CD4-positive, alpha-beta memory T cell (primary cell): ENCODE measurements at regions not wholly inside any gene's neighbourhood (a gene's known extent, or its start where the extent isn't known, plus 50 kb on each side); places are given as distances from the start of the nearest gene placed in this dataset.
A peak's percentile ranks its signal among the peaks of the same experiment; 100 is the strongest.

ENCODE experiments used
- CTCF ChIA-PET: fragments of 350-600 bp; sonication (Branson Sonifier 250); formaldehyde crosslinking; loops from one replicate; lab custom pipeline; 2021; ENCODE audit warnings: inconsistent platforms; ENCODE audit not compliant: partially characterized antibody; lab: Charles Lee
- POLR2A ChIA-PET: fragments of 350-600 bp; sonication (Branson Sonifier 250); formaldehyde crosslinking; loops from one replicate; lab custom pipeline; 2021; ENCODE audit not compliant: partially characterized antibody; lab: Charles Lee
- DNase-seq, 5 donors: peaks; one replicate each; pipeline versions ENCODE4 v3.0.0 to v3.0.0-alpha.2; 2020 to 2022; ENCODE audit warnings: mixed read lengths in 1 of 5
- H3K27ac ChIP-seq: one replicate; pipeline ENCODE4 v1.7.0; 2013; ENCODE audit warnings: low read depth, low read length
- H3K27me3 ChIP-seq: 2 replicates; pipeline ENCODE4 v1.7.0; 2013; ENCODE audit warnings: mild to moderate bottlenecking, low read length, moderate library complexity; ENCODE audit not compliant: insufficient read depth
- H3K36me3 ChIP-seq: 2 replicates; pipeline ENCODE4 v1.7.0; 2013; ENCODE audit warnings: mild to moderate bottlenecking, low read length, moderate library complexity; ENCODE audit not compliant: insufficient read depth
- H3K4me1 ChIP-seq: 2 replicates; pipeline ENCODE4 v1.7.0; 2013; ENCODE audit warnings: mild to moderate bottlenecking, low read length, moderate library complexity; ENCODE audit not compliant: insufficient read depth
- H3K4me3 ChIP-seq, 2 donors: one replicate each; pipeline ENCODE4 v1.7.0; 2013; ENCODE audit warnings: low read length in 2 of 2, mild to moderate bottlenecking in 1 of 2
- H3K9me3 ChIP-seq, 2 donors: one replicate each; pipeline ENCODE4 v1.7.0; 2013; ENCODE audit warnings: low read length in 2 of 2, control low read depth in 1 of 2; ENCODE audit not compliant: control insufficient read depth in 1 of 2
- H3K27ac Mint-ChIP-seq, 7 donors: one replicate each; pipeline ENCODE4 v1.8.0; 2020 to 2021; ENCODE audit warnings: mixed read lengths in 7 of 7, mild to moderate bottlenecking in 6 of 7, inconsistent platforms in 3 of 7, moderate library complexity in 3 of 7
- H3K27me3 Mint-ChIP-seq, 2 donors: one replicate each; pipeline ENCODE4 v1.8.0; 2020 to 2021; ENCODE audit warnings: mixed read lengths in 2 of 2
- H3K36me3 Mint-ChIP-seq, 2 donors: one replicate each; pipeline ENCODE4 v1.8.0; 2020 to 2021; ENCODE audit warnings: mixed read lengths in 2 of 2, inconsistent platforms in 1 of 2, mild to moderate bottlenecking in 1 of 2
- H3K4me1 Mint-ChIP-seq, 4 donors: one replicate each; pipeline ENCODE4 v1.8.0; 2020 to 2021; ENCODE audit warnings: mixed read lengths in 4 of 4, mild to moderate bottlenecking in 1 of 4
- H3K4me3 Mint-ChIP-seq, 8 donors: one replicate each; pipeline ENCODE4 v1.8.0; 2020 to 2021; ENCODE audit warnings: mixed read lengths in 8 of 8, mild to moderate bottlenecking in 7 of 8, moderate library complexity in 6 of 8, inconsistent platforms in 3 of 8
- H3K9me3 Mint-ChIP-seq, 8 donors: one replicate each; pipeline ENCODE4 v1.8.0; 2020 to 2021; ENCODE audit warnings: mixed read lengths in 8 of 8, mild to moderate bottlenecking in 5 of 8, inconsistent platforms in 3 of 8, moderate library complexity in 1 of 8
- intact Hi-C: fragments of 100-400 bp; cut with micrococcal nuclease; formaldehyde crosslinking; loops from one replicate; pipeline ENCODE4 v1.15.1; 2023

GRCh38 chr2:217723981-217724380 is 278.8 kb downstream of the TNS1 start:
- Mint-ChIP-seq H3K4me3 (no peak overlapping the region), H3K27me3 (no peaks in the 10 kb centered on the region), H3K36me3 (no peaks in the 10 kb centered on the region), H3K27ac (no peak overlapping the region), H3K4me1 (no peaks in the 10 kb centered on the region), H3K9me3 (no peaks in the 10 kb centered on the region)
- no peak overlapping the region for H3K27ac ChIP-seq
- H3K4me3 ChIP-seq = no peak overlapping the region
- no peaks in the 10 kb centered on the region for H3K36me3 ChIP-seq
- H3K27me3 ChIP-seq = no peaks in the 10 kb centered on the region
- intact Hi-C loops = no loop called here
- H3K9me3 ChIP-seq = no peaks in the 10 kb centered on the region
- DNase-seq = no peak
- no peaks in the 10 kb centered on the region for H3K4me1 ChIP-seq
- ChIA-PET CTCF (interaction anchor here (1.0 to 2.4 kb wide), 3 partner anchors 11 to 63 kb away, joined by 3 to 29 read pairs (median 3); no protein-coding TSS in a partner anchor), POLR2A (no interaction called here)

GRCh38 chr2:217722883-217723472 is 279.8 kb downstream of the TNS1 start:
- Histone ChIP-seq H3K27ac (no peak overlapping the region), H3K9me3 (no peaks in the 10 kb centered on the region), H3K4me3 (no peak overlapping the region), H3K36me3 (no peaks in the 10 kb centered on the region), H3K27me3 (no peaks in the 10 kb centered on the region), H3K4me1 (no peaks in the 10 kb centered on the region)
- H3K36me3 Mint-ChIP-seq = no peaks in the 10 kb centered on the region
- no peak for DNase-seq
- H3K4me1 Mint-ChIP-seq = no peaks in the 10 kb centered on the region
- POLR2A ChIA-PET = no interaction called here
- H3K4me3 Mint-ChIP-seq = no peak overlapping the region
- no peaks in the 10 kb centered on the region for H3K9me3 Mint-ChIP-seq
- no peaks in the 10 kb centered on the region for H3K27me3 Mint-ChIP-seq
- intact Hi-C loops = no loop called here
- H3K27ac Mint-ChIP-seq = no peak overlapping the region
- CTCF ChIA-PET = interaction anchor here (1.0 to 2.4 kb wide), 3 partner anchors 10 to 64 kb away, joined by 3 to 29 read pairs (median 3); no protein-coding TSS in a partner anchor

DNA sequence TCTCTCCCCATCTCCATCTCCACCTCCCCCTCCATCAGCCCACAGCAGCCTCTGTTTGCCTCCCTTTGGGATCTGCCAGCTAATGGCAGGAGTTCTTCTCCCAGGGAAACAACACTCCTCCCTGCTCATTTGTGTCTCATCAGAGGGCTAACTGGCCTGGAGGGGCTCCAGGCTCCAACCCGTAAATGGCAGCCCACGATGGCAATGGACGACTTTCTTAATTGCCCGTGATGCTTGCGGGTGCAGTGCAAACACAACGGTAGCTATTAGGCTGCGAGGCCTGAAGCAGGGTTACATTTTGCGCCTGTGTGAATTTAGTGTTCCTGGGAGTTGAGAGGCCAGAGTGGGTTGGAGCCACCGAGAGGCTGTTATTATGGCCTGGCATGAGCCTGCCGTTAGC is 285.1 kb downstream of the TNS1 start:
- peak overlapping the region in 1 of 8 donors; percentile 22 for H3K4me3 Mint-ChIP-seq
- ChIA-PET POLR2A (no interaction called here), CTCF (no interaction called here)
- no peaks in the 10 kb centered on the region for H3K36me3 Mint-ChIP-seq
- H3K36me3 ChIP-seq = no peaks in the 10 kb centered on the region
- no peak overlapping the region for H3K27ac ChIP-seq
- H3K4me1 ChIP-seq = no peaks in the 10 kb centered on the region
- H3K27ac Mint-ChIP-seq = no peak overlapping the region
- H3K4me3 ChIP-seq = no peak overlapping the region
- H3K9me3 ChIP-seq = no peaks in the 10 kb centered on the region
- no peaks in the 10 kb centered on the region for H3K9me3 Mint-ChIP-seq
- H3K4me1 Mint-ChIP-seq = peaks cover 0 to 1% (median 0%) of the 10 kb centered on the region in 4 donors
- DNase-seq = no peak
- intact Hi-C loops = no loop called here
- no peaks in the 10 kb centered on the region for H3K27me3 Mint-ChIP-seq
- H3K27me3 ChIP-seq = no peaks in the 10 kb centered on the region

DNA sequence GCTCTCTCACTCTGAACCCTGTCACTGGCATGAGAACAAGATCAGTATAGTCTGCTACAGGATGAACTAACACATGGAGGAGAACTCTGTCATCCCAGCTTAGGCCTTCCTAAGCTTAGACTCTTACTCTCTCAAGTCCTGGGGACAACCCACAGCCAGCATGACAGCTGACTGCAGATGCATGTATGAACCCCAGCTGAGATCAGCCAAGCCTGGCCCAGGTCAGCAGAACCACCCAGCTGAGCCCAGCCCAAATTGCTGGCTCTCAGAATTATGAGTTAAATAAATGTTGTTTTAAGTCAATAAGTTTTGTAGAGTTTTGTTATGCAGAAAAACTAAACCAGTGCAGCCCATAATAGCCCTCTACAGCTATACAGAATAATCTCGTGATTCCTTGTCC is 287.3 kb downstream of the TNS1 start:
- Mint-ChIP-seq H3K27me3 (no peaks in the 10 kb centered on the region), H3K9me3 (no peaks in the 10 kb centered on the region), H3K27ac (no peak overlapping the region), H3K4me1 (peaks cover 0 to 1% (median 0%) of the 10 kb centered on the region in 4 donors), H3K36me3 (no peaks in the 10 kb centered on the region), H3K4me3 (no peak overlapping the region)
- Histone ChIP-seq H3K27me3 (no peaks in the 10 kb centered on the region), H3K9me3 (no peaks in the 10 kb centered on the region), H3K27ac (no peak overlapping the region), H3K4me3 (no peak overlapping the region), H3K4me1 (no peaks in the 10 kb centered on the region), H3K36me3 (no peaks in the 10 kb centered on the region)
- POLR2A ChIA-PET = no interaction called here
- intact Hi-C loops = no loop called here
- DNase-seq = no peak
- CTCF ChIA-PET = interaction anchor here (1.3 to 6.7 kb wide), 6 partner anchors 31 to 1031 kb away, joined by 4 to 89 read pairs (median 4); no protein-coding TSS in a partner anchor

DNA sequence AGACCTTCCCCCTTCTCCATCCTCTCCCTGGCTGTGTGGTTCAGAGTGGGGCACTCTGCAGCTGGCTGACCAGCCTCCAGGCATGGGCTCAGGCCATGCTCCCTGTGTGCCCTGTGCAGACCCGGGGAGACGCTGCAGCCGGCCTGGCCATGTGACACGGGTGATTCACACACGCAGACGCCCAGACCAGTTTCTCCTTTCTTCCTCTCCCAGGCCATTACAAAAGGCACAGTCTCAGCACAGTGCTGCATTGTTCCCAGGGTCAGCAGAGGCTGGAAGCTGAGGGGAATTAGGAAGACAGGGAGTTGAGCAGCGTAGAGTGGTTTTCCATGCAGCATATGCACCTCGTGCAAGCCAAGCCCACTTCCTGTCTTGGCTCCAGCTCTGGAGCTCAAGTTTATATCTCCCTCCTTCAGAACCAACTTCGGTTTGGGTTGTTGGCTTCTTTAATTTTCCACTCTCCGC is 288.5 kb downstream of the TNS1 start:
- no peak for DNase-seq
- CTCF ChIA-PET = interaction anchor here (1.2 to 6.7 kb wide), 7 partner anchors 14 to 1030 kb away, joined by 3 to 89 read pairs (median 4); no protein-coding TSS in a partner anchor
- POLR2A ChIA-PET = no interaction called here

DNA sequence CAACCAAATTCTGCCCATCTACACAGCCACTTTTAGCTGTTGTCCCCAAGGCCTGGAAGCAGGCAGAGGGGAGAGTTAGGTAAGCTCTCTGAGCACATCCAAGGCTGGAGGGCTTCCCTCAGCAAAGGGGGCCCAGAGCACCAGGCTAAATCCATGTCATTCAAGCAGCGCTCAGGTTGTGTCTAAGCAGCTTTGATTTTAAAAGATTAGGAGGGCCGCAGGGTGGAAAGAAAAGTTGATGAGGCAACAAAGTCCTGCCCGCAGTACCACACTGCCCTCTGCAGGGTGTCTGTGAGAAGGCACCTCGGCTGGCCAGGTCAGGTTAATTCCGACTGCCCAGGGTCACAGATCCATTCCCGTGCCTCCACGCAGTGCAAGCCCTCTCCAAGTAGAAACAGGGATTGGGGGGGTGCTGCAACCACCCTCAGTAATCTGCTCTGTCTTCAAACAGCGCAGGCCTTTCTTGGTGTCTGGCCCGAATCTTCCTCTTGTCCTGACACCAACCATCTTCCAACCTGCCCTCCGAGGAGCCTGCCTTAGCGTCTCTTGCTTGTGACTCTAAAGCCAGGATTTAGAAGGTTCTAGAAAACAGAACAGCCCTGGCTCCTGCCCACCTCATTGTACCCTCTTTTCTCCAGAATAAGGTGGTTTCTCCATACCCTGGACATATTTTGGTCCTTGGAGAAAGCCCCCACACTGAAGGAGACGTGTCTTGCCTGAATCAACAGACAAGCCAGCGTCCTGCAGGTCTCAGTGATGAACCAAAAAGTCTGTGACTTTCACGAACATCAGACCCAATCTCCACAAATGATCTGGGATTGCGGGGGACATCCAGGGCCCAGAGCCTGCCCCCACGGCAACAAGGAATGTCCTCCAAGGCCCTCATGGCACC is 289.2 kb downstream of the TNS1 start:
- no peak overlapping the region for H3K27ac Mint-ChIP-seq
- ChIA-PET CTCF (interaction anchor here (0.6 to 6.7 kb wide), 28 partner anchors 9 to 1196 kb away, joined by 3 to 89 read pairs (median 5); no protein-coding TSS in a partner anchor), POLR2A (no interaction called here)
- no peak overlapping the region for H3K4me3 ChIP-seq
- peaks cover 0 to 1% (median 0%) of the 10 kb centered on the region in 4 donors for H3K4me1 Mint-ChIP-seq
- H3K27me3 ChIP-seq = no peaks in the 10 kb centered on the region
- H3K4me3 Mint-ChIP-seq = no peak overlapping the region
- no peaks in the 10 kb centered on the region for H3K9me3 Mint-ChIP-seq
- H3K36me3 Mint-ChIP-seq = no peaks in the 10 kb centered on the region
- peak; percentile 51 to 60 (median 57) for DNase-seq
- no peaks in the 10 kb centered on the region for H3K9me3 ChIP-seq
- no peak overlapping the region for H3K27ac ChIP-seq
- H3K36me3 ChIP-seq = no peaks in the 10 kb centered on the region
- intact Hi-C loops = loop anchor here (1.0 kb wide), 2 partner anchors 1015 to 1031 kb away; no protein-coding TSS in a partner anchor
- no peaks in the 10 kb centered on the region for H3K4me1 ChIP-seq
- H3K27me3 Mint-ChIP-seq = no peaks in the 10 kb centered on the region

More for the DNA sequence above, 288.5 kb downstream of the TNS1 start:
- H3K27me3 ChIP-seq = no peaks in the 10 kb centered on the region
- intact Hi-C loops = no loop called here
- no peaks in the 10 kb centered on the region for H3K9me3 ChIP-seq
- H3K36me3 ChIP-seq = no peaks in the 10 kb centered on the region
- no peaks in the 10 kb centered on the region for H3K36me3 Mint-ChIP-seq
- no peaks in the 10 kb centered on the region for H3K4me1 ChIP-seq
- H3K27ac ChIP-seq = no peak overlapping the region
- H3K27ac Mint-ChIP-seq = no peak overlapping the region
- no peaks in the 10 kb centered on the region for H3K27me3 Mint-ChIP-seq
- H3K4me3 Mint-ChIP-seq = no peak overlapping the region
- no peak overlapping the region for H3K4me3 ChIP-seq
- no peaks in the 10 kb centered on the region for H3K9me3 Mint-ChIP-seq
- peaks cover 0 to 1% (median 0%) of the 10 kb centered on the region in 4 donors for H3K4me1 Mint-ChIP-seq

DNA sequence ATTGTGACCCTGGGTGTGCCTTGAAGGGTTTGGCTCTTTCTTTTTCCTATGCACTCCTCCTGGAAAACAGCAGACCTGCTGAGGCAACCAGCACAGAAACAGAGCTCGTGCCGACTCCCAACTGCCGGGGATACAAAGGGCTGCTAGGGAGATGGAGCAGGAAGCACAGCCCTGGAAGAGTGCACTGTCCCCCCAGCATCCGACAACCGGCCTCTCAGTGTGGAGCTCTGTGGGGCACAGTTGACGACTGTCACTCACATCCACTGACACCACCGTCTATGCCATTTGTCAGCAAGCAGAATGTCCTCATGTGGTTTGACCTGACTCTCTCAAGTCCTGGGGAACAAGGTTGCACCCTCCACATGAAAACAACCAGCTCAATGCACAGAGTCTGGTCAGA is 290.4 kb downstream of the TNS1 start:
- Mint-ChIP-seq H3K27ac (no peak overlapping the region), H3K27me3 (no peaks in the 10 kb centered on the region), H3K4me1 (peaks cover 0 to 1% (median 0%) of the 10 kb centered on the region in 4 donors), H3K4me3 (no peak overlapping the region), H3K36me3 (no peaks in the 10 kb centered on the region), H3K9me3 (no peaks in the 10 kb centered on the region)
- Histone ChIP-seq H3K27me3 (no peaks in the 10 kb centered on the region), H3K27ac (no peak overlapping the region), H3K4me1 (no peaks in the 10 kb centered on the region), H3K4me3 (no peak overlapping the region), H3K36me3 (no peaks in the 10 kb centered on the region), H3K9me3 (no peaks in the 10 kb centered on the region)
- POLR2A ChIA-PET = no interaction called here
- CTCF ChIA-PET = interaction anchor here (0.9 to 6.7 kb wide), 18 partner anchors 10 to 1195 kb away, joined by 3 to 89 read pairs (median 6); no protein-coding TSS in a partner anchor
- DNase-seq = no peak
- intact Hi-C loops = no loop called here
